CD4-positive, alpha-beta memory T cell (primary cell): ENCODE measurements at regions not wholly inside any gene's neighbourhood (a gene's known extent, or its start where the extent isn't known, plus 50 kb on each side); places are given as distances from the start of the nearest gene placed in this dataset.

Experiments
- CTCF ChIA-PET: fragments of 350-600 bp; sonication (Branson Sonifier 250); formaldehyde crosslinking; loops from one replicate; lab custom pipeline; 2021; ENCODE audit warnings: inconsistent platforms; ENCODE audit not compliant: partially characterized antibody; lab: Charles Lee
- POLR2A ChIA-PET: fragments of 350-600 bp; sonication (Branson Sonifier 250); formaldehyde crosslinking; loops from one replicate; lab custom pipeline; 2021; ENCODE audit not compliant: partially characterized antibody; lab: Charles Lee
- DNase-seq, 5 donors: peaks; one replicate each; pipeline versions ENCODE4 v3.0.0 to v3.0.0-alpha.2; 2020 to 2022; ENCODE audit warnings: mixed read lengths in 1 of 5
- H3K27ac ChIP-seq: one replicate; pipeline ENCODE4 v1.7.0; 2013; ENCODE audit warnings: low read depth, low read length
- H3K27me3 ChIP-seq: 2 replicates; pipeline ENCODE4 v1.7.0; 2013; ENCODE audit warnings: mild to moderate bottlenecking, low read length, moderate library complexity; ENCODE audit not compliant: insufficient read depth
- H3K36me3 ChIP-seq: 2 replicates; pipeline ENCODE4 v1.7.0; 2013; ENCODE audit warnings: mild to moderate bottlenecking, low read length, moderate library complexity; ENCODE audit not compliant: insufficient read depth
- H3K4me1 ChIP-seq: 2 replicates; pipeline ENCODE4 v1.7.0; 2013; ENCODE audit warnings: mild to moderate bottlenecking, low read length, moderate library complexity; ENCODE audit not compliant: insufficient read depth
- H3K4me3 ChIP-seq, 2 donors: one replicate each; pipeline ENCODE4 v1.7.0; 2013; ENCODE audit warnings: low read length in 2 of 2, mild to moderate bottlenecking in 1 of 2
- H3K9me3 ChIP-seq, 2 donors: one replicate each; pipeline ENCODE4 v1.7.0; 2013; ENCODE audit warnings: low read length in 2 of 2, control low read depth in 1 of 2; ENCODE audit not compliant: control insufficient read depth in 1 of 2
- H3K27ac Mint-ChIP-seq, 7 donors: one replicate each; pipeline ENCODE4 v1.8.0; 2020 to 2021; ENCODE audit warnings: mixed read lengths in 7 of 7, mild to moderate bottlenecking in 6 of 7, inconsistent platforms in 3 of 7, moderate library complexity in 3 of 7
- H3K27me3 Mint-ChIP-seq, 2 donors: one replicate each; pipeline ENCODE4 v1.8.0; 2020 to 2021; ENCODE audit warnings: mixed read lengths in 2 of 2
- H3K36me3 Mint-ChIP-seq, 2 donors: one replicate each; pipeline ENCODE4 v1.8.0; 2020 to 2021; ENCODE audit warnings: mixed read lengths in 2 of 2, inconsistent platforms in 1 of 2, mild to moderate bottlenecking in 1 of 2
- H3K4me1 Mint-ChIP-seq, 4 donors: one replicate each; pipeline ENCODE4 v1.8.0; 2020 to 2021; ENCODE audit warnings: mixed read lengths in 4 of 4, mild to moderate bottlenecking in 1 of 4
- H3K4me3 Mint-ChIP-seq, 8 donors: one replicate each; pipeline ENCODE4 v1.8.0; 2020 to 2021; ENCODE audit warnings: mixed read lengths in 8 of 8, mild to moderate bottlenecking in 7 of 8, moderate library complexity in 6 of 8, inconsistent platforms in 3 of 8
- H3K9me3 Mint-ChIP-seq, 8 donors: one replicate each; pipeline ENCODE4 v1.8.0; 2020 to 2021; ENCODE audit warnings: mixed read lengths in 8 of 8, mild to moderate bottlenecking in 5 of 8, inconsistent platforms in 3 of 8, moderate library complexity in 1 of 8
- intact Hi-C: fragments of 100-400 bp; cut with micrococcal nuclease; formaldehyde crosslinking; loops from one replicate; pipeline ENCODE4 v1.15.1; 2023

DNA sequence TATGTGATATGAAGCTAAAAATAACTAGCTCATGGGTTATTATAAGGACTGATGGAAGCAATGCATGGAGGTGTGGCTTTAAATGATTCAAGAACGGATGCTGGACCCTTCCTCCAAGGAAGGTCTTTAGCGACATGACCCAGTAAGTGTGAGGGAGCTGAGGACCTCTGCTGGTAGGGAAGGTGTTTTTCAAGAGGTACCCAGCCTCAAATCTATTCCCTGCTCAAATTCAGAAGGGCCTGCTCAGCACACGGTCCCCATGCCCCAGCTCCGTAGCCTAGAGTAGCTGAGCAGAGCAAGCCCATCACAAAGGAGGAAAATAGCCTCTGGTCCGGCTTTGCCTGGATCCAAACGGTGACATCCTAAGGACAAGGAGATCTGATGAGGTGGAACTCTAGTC is 266.2 kb upstream of the IGF1R start:
- H3K27me3 Mint-ChIP-seq = peaks cover 5 to 16% of the 10 kb centered on the region in 2 donors
- H3K27ac Mint-ChIP-seq = no peak overlapping the region
- Histone ChIP-seq H3K27me3 (no peaks in the 10 kb centered on the region), H3K36me3 (no peaks in the 10 kb centered on the region), H3K27ac (no peak overlapping the region), H3K4me3 (no peak overlapping the region), H3K4me1 (no peaks in the 10 kb centered on the region), H3K9me3 (no peaks in the 10 kb centered on the region)
- H3K36me3 Mint-ChIP-seq = no peaks in the 10 kb centered on the region
- DNase-seq = no peak
- no peak overlapping the region for H3K4me3 Mint-ChIP-seq
- intact Hi-C loops = no loop called here
- H3K9me3 Mint-ChIP-seq = peaks cover 0 to 12% (median 4%) of the 10 kb centered on the region in 8 donors
- ChIA-PET CTCF (interaction anchor here (1.1 kb wide), 1 partner anchor 70 kb away, joined by 3 read pairs; no protein-coding TSS in a partner anchor), POLR2A (no interaction called here)
- H3K4me1 Mint-ChIP-seq = no peaks in the 10 kb centered on the region

DNA sequence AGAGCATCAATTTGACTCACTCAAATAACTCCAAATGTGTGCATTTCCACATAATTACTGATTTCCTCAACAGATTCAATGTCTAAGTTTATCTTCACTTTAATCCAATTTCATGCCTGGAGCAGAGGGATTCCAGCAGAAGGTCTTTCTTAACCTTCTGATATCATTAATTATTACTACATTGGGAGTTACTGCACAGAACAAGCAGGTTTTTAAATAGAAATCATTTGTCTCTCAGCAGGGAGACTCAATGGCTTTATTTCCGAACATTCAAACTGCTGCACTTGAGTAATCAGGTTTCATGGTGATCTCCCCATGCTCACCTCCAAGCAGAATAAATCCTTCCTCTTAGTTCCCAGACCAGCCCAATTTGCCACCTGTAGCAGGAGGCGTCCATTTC is 264.8 kb upstream of the IGF1R start:
- Mint-ChIP-seq H3K4me1 (no peaks in the 10 kb centered on the region), H3K4me3 (no peak overlapping the region), H3K36me3 (no peaks in the 10 kb centered on the region), H3K27ac (no peak overlapping the region), H3K9me3 (peaks cover 0 to 10% (median 3%) of the 10 kb centered on the region in 8 donors), H3K27me3 (peaks cover 5 to 16% of the 10 kb centered on the region in 2 donors)
- Histone ChIP-seq H3K4me3 (no peak overlapping the region), H3K9me3 (no peaks in the 10 kb centered on the region), H3K27ac (no peak overlapping the region), H3K36me3 (no peaks in the 10 kb centered on the region), H3K27me3 (no peaks in the 10 kb centered on the region), H3K4me1 (no peaks in the 10 kb centered on the region)
- CTCF ChIA-PET = no interaction called here
- POLR2A ChIA-PET = no interaction called here
- intact Hi-C loops = no loop called here
- DNase-seq = no peak

DNA sequence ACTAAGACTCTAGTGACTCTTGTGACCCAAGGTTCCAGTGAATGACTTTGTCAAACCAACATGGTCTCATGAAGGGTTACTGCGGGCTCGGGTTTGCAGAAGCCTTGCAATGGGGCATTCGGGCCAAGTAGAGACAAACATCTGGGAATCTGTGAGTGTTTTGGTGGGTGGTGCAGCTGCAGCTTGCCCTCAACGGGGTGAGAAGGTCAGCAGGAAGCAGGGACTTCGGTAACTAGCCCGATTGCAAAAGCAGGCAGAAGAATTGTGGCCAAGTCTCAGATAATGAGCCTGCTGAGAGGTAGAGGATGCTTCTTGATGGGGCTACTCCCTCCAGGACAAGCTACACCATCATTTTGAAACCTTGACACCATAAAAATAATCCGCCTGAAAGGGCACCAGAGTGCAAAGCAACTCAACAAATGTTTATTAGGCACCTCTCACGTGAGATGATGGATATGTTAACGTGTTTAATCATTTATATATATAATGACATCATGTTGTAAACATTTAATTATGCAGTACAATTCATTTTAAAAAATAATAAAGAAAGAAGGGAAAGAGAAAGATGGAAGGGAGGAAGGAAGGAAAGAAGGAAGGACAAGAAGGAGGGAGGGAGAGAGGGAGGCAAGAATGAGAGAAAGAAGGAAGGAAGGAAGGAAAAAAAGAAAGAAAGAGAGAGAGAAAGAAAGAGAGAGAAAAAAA is 263.9 kb upstream of the IGF1R start:
- H3K9me3 ChIP-seq = no peaks in the 10 kb centered on the region
- H3K4me3 ChIP-seq = no peak overlapping the region
- intact Hi-C loops = no loop called here
- Mint-ChIP-seq H3K4me1 (no peaks in the 10 kb centered on the region), H3K36me3 (no peaks in the 10 kb centered on the region), H3K27me3 (peaks cover 5 to 16% of the 10 kb centered on the region in 2 donors), H3K9me3 (peaks cover 0 to 5% (median 0%) of the 10 kb centered on the region in 8 donors), H3K27ac (no peak overlapping the region), H3K4me3 (no peak overlapping the region)
- H3K27me3 ChIP-seq = no peaks in the 10 kb centered on the region
- no peak overlapping the region for H3K27ac ChIP-seq
- no peaks in the 10 kb centered on the region for H3K4me1 ChIP-seq
- H3K36me3 ChIP-seq = no peaks in the 10 kb centered on the region
- CTCF ChIA-PET = no interaction called here
- POLR2A ChIA-PET = no interaction called here
- DNase-seq = no peak

DNA sequence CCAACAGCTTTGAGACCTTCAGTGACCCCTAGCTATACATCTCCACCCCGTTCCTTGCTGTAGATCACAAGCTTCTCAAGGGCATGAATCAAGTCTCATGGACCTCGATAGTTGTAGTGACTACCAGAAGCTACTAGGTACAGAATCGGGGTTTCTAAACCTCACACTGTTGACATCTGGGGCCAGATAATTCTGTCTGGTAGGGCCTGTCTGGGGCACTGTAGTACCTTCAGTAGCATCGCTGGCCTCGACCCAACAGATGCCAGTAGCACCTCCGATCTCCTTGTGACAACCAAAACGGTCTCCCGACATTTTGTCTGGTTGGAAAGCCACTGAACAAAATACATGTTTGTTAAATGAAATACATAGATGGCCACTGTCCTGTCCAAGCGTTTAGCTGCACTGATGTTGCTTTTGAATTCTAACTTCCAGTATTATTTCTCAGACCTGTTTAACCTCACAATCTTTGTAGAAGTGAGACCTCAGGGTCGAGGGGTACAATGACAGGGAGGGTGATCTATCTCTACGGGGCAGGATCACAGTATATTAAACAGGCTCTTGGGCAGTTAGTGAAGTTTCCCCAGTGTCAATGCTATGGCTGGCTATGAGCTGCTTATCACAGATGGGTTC is 262.5 kb upstream of the IGF1R start:
- Histone ChIP-seq H3K4me1 (no peaks in the 10 kb centered on the region), H3K27me3 (no peaks in the 10 kb centered on the region), H3K36me3 (no peaks in the 10 kb centered on the region), H3K9me3 (no peaks in the 10 kb centered on the region), H3K27ac (no peak overlapping the region), H3K4me3 (no peak overlapping the region)
- Mint-ChIP-seq H3K9me3 (peaks cover 0 to 2% (median 0%) of the 10 kb centered on the region in 8 donors), H3K27ac (no peak overlapping the region), H3K27me3 (peaks cover 5 to 16% of the 10 kb centered on the region in 2 donors), H3K4me1 (no peaks in the 10 kb centered on the region), H3K4me3 (no peak overlapping the region), H3K36me3 (no peaks in the 10 kb centered on the region)
- POLR2A ChIA-PET = interaction anchor here (0.6 kb wide), 1 partner anchor 181 kb away, joined by 3 read pairs; no protein-coding TSS in a partner anchor
- CTCF ChIA-PET = no interaction called here
- DNase-seq = no peak
- intact Hi-C loops = no loop called here

DNA sequence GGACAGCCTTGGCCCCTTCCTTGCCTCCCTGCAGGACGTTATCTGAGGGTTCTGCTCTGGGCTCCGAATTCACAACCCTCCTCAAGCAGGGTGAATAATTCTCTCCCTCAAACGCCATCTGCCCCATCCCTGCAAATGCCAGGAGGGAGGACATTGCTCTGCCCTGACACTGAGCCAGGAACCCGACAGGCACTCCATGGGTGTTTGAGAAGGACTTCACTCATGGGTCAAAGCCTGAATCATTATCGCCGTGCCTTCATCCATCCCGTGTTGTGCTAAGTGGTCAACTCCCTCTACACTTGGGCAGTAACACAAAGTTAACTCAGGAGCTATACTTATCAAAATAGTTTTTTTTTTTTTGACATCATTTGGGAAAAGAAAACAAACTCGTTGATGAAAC is 261.8 kb upstream of the IGF1R start:
- ChIA-PET POLR2A (no interaction called here), CTCF (no interaction called here)
- intact Hi-C loops = no loop called here
- H3K27ac ChIP-seq = no peak overlapping the region
- H3K27ac Mint-ChIP-seq = no peak overlapping the region
- H3K36me3 Mint-ChIP-seq = no peaks in the 10 kb centered on the region
- no peaks in the 10 kb centered on the region for H3K4me1 Mint-ChIP-seq
- H3K27me3 ChIP-seq = no peaks in the 10 kb centered on the region
- no peaks in the 10 kb centered on the region for H3K9me3 ChIP-seq
- no peak overlapping the region for H3K4me3 Mint-ChIP-seq
- H3K4me1 ChIP-seq = no peaks in the 10 kb centered on the region
- no peak overlapping the region for H3K4me3 ChIP-seq
- H3K27me3 Mint-ChIP-seq = peaks cover 5 to 16% of the 10 kb centered on the region in 2 donors
- peaks cover 0 to 2% (median 0%) of the 10 kb centered on the region in 8 donors for H3K9me3 Mint-ChIP-seq
- no peaks in the 10 kb centered on the region for H3K36me3 ChIP-seq
- no peak for DNase-seq

DNA sequence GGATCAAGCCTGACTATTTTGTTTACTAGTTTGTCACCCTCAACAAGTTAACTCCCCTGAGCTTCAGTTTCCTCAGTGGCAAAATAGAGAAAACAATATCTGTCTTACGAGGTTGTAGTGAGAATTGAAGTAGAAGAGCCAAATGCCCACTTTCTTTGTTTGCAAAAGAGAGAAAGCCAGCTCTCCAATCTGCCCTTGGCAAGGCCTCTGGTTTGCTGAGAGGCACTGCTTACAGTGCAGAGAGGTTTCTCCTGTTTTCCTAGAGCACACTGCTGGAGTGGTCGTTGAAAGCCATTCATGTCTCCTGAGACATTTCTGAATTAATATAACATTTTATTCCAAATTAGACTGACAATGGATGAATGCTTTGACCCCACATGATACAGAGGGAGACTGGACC is 260.5 kb upstream of the IGF1R start:
- intact Hi-C loops = no loop called here
- Mint-ChIP-seq H3K27me3 (peaks cover 2 to 11% of the 10 kb centered on the region in 2 donors), H3K4me1 (peaks cover 0 to 2% (median 0%) of the 10 kb centered on the region in 4 donors), H3K4me3 (no peak overlapping the region), H3K27ac (no peak overlapping the region), H3K36me3 (no peaks in the 10 kb centered on the region), H3K9me3 (no peaks in the 10 kb centered on the region)
- DNase-seq = no peak
- Histone ChIP-seq H3K9me3 (no peaks in the 10 kb centered on the region), H3K4me1 (no peaks in the 10 kb centered on the region), H3K4me3 (no peak overlapping the region), H3K27ac (no peak overlapping the region), H3K36me3 (no peaks in the 10 kb centered on the region), H3K27me3 (no peaks in the 10 kb centered on the region)
- CTCF ChIA-PET = no interaction called here
- POLR2A ChIA-PET = no interaction called here

DNA sequence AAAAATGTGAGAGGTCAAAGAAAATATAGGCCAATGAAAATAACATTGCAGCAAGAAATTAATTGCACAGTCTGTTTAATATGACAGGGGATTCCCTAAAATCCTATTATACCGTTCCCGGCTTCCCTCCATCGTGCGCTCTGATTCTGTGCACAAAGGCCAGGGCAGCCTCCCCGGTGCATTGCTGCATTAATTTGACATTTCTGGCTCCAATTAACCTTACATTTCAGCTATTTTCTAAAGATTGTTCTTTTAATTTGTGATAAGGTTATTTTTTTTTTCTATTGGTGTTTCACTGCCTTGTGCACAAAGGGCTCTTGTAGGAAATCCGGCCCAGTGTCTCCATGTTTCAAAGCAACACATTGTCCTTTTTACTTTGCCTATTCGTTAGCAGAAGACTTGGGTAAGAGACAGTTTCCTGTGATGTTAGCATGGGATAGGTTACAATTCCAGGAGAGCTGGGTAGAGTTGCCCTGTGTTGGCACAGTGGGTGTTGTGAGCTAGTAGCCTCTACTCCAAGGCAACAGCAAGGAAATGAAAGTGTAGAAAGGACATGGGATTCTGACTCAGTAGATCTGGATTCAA is 257.3 kb upstream of the IGF1R start:
- POLR2A ChIA-PET = no interaction called here
- H3K36me3 Mint-ChIP-seq = no peaks in the 10 kb centered on the region
- no peak overlapping the region for H3K27ac Mint-ChIP-seq
- Histone ChIP-seq H3K36me3 (no peaks in the 10 kb centered on the region), H3K27me3 (no peaks in the 10 kb centered on the region), H3K4me3 (no peak overlapping the region), H3K4me1 (no peaks in the 10 kb centered on the region), H3K27ac (no peak overlapping the region), H3K9me3 (no peaks in the 10 kb centered on the region)
- H3K4me3 Mint-ChIP-seq = no peak overlapping the region
- H3K9me3 Mint-ChIP-seq = no peaks in the 10 kb centered on the region
- peaks cover 0 to 2% (median 0%) of the 10 kb centered on the region in 4 donors for H3K4me1 Mint-ChIP-seq
- no peak for DNase-seq
- intact Hi-C loops = no loop called here
- H3K27me3 Mint-ChIP-seq = peaks cover 0 to 4% of the 10 kb centered on the region in 2 donors
- CTCF ChIA-PET = no interaction called here
